ENCODE measurements at regions not wholly inside any gene's neighbourhood (a gene's known extent, or its start where the extent isn't known, plus 50 kb on each side); places are given as distances from the start of the nearest gene placed in this dataset.

DNA sequence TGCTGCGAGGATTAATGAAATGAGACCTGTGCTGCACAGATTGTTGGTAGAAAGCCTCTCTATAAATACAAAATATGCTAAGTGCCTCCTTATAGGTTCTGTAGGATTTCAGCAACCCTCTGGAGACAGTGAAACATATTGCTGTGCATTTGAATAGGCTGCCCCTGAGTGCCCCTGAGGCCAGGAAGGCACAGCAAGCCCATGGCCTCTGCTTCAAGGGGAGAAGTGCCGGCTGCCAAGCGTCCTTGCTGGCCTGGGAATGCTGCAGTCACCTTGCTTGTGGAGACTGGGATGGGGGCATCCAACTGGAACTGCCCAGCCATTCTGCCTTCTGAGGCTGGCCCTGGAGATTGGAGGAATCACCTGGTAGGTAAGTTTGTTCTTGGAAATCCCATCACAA lies 397.2 kb upstream of the SMIM21 start:
- Mint-ChIP-seq H3K27ac (ENCODE audit: unreplicated experiment) (no peak overlapping the region), H3K27me3 (ENCODE audit: unreplicated experiment) (no peaks in the 10 kb centered on the region), H3K4me3 (ENCODE audit: unreplicated experiment) (no peak overlapping the region), H3K4me1 (ENCODE audit: unreplicated experiment) (no peaks in the 10 kb centered on the region), H3K9me3 (ENCODE audit: unreplicated experiment) (no peaks in the 10 kb centered on the region), H3K36me3 (ENCODE audit: low read depth, unreplicated experiment) (no peaks in the 10 kb centered on the region)
- no peak for DNase-seq (ENCODE audit: low spot score)
- TF ChIP-seq, protein P1, sequence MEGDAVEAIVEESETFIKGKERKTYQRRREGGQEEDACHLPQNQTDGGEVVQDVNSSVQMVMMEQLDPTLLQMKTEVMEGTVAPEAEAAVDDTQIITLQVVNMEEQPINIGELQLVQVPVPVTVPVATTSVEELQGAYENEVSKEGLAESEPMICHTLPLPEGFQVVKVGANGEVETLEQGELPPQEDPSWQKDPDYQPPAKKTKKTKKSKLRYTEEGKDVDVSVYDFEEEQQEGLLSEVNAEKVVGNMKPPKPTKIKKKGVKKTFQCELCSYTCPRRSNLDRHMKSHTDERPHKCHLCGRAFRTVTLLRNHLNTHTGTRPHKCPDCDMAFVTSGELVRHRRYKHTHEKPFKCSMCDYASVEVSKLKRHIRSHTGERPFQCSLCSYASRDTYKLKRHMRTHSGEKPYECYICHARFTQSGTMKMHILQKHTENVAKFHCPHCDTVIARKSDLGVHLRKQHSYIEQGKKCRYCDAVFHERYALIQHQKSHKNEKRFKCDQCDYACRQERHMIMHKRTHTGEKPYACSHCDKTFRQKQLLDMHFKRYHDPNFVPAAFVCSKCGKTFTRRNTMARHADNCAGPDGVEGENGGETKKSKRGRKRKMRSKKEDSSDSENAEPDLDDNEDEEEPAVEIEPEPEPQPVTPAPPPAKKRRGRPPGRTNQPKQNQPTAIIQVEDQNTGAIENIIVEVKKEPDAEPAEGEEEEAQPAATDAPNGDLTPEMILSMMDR (IDR thresholded peaks at IDR 0.05; ENCODE audit: unreplicated experiment): no peak

DNA sequence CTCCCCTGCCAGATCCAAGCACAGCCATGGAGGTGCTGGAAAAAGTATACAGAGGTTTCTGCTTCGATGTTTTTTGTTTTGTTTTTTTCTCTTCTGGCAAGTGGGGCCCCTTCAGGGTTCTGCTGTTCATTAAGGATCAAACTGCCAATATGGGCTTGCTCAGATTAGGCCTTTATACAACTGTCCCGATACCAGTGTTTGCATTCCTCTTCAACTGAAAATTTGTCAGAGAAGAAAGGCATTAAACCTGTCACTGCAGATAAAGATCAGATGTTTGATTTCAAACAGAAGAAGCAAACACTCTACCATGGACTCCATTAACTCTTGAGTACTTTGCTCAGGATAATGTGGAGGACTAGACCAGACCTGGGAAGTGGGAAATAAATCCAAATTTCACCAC lies 396.0 kb upstream of the SMIM21 start:
- Mint-ChIP-seq H3K27ac (ENCODE audit: unreplicated experiment) (no peak overlapping the region), H3K4me1 (ENCODE audit: unreplicated experiment) (no peaks in the 10 kb centered on the region), H3K9me3 (ENCODE audit: unreplicated experiment) (no peaks in the 10 kb centered on the region), H3K27me3 (ENCODE audit: unreplicated experiment) (no peaks in the 10 kb centered on the region), H3K36me3 (ENCODE audit: low read depth, unreplicated experiment) (no peaks in the 10 kb centered on the region), H3K4me3 (ENCODE audit: unreplicated experiment) (no peak overlapping the region)
- TF ChIP-seq, protein P1 (IDR thresholded peaks at IDR 0.05; ENCODE audit: unreplicated experiment): no peak
- no peak for DNase-seq (ENCODE audit: low spot score)

DNA sequence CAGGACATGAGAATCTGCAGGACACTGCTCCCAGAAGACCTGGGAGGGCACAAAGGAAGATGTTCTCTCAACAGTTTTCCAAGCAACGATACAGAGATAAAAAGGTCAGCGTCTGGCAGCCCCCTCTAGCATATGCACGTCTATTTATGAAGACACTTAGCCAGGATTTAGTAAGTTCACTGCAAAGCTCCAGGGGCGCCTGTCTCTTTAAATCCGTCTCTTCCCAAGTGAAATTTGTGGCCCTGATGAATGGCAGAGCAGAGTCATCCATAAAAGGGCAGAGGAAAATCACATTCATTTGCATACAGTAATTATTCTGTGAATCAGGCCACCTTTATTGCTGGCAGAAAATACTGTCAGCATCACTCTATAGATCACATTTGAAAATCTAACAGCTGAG lies 390.9 kb upstream of the SMIM21 start:
- Mint-ChIP-seq H3K9me3 (ENCODE audit: unreplicated experiment) (no peaks in the 10 kb centered on the region), H3K27me3 (ENCODE audit: unreplicated experiment) (peaks cover 2% of the 10 kb centered on the region), H3K27ac (ENCODE audit: unreplicated experiment) (no peak overlapping the region), H3K4me1 (ENCODE audit: unreplicated experiment) (no peaks in the 10 kb centered on the region), H3K4me3 (ENCODE audit: unreplicated experiment) (no peak overlapping the region), H3K36me3 (ENCODE audit: low read depth, unreplicated experiment) (no peaks in the 10 kb centered on the region)
- no peak for DNase-seq (ENCODE audit: low spot score)
- TF ChIP-seq, protein P1 (IDR thresholded peaks at IDR 0.05; ENCODE audit: unreplicated experiment): no peak

DNA sequence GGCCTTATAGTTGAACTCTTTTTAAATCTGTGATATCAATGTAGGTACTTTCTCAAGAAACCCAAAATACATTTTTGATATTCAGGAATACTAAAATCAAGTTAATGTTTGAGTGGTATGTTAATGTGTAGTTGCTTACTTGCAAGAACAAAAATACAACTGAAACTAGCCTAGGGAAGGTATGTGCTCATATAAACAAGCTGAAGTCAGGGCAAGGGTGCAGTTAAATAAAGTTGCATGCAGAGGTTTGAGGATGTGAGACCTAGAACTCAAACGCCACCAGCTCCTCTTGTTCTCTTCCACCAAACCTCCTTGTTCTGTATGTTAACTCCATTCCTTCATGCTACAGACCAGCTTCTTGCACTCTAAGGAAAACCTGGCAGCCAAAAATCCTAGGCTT lies 388.3 kb upstream of the SMIM21 start:
- Mint-ChIP-seq H3K4me1 (ENCODE audit: unreplicated experiment) (no peaks in the 10 kb centered on the region), H3K27me3 (ENCODE audit: unreplicated experiment) (peaks cover 2% of the 10 kb centered on the region), H3K9me3 (ENCODE audit: unreplicated experiment) (no peaks in the 10 kb centered on the region), H3K4me3 (ENCODE audit: unreplicated experiment) (no peak overlapping the region), H3K27ac (ENCODE audit: unreplicated experiment) (no peak overlapping the region), H3K36me3 (ENCODE audit: low read depth, unreplicated experiment) (no peaks in the 10 kb centered on the region)
- TF ChIP-seq, protein P1 (IDR thresholded peaks at IDR 0.05; ENCODE audit: unreplicated experiment): no peak
- no peak for DNase-seq (ENCODE audit: low spot score)

DNA sequence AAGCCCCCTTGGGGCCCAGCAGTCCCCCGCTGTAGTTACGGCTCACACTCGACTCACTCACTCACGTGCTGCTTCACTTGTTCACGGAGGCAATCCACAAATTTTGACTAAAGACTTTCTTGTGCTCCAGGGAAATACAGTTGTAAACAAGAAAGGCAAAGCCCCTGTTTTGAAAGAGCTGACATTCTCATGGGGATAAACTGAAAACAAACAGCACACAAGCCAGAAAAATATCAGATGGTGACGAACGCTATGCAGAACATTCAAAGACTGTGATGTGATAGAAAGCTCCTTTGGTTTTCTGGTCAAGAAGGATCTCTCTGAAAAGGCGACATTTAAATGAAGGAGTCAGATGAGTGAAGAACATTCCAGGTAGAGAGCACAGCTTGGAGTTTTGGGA lies 385.3 kb upstream of the SMIM21 start:
- no peaks in the 10 kb centered on the region for H3K4me1 Mint-ChIP-seq (ENCODE audit: unreplicated experiment)
- no peaks in the 10 kb centered on the region for H3K27me3 Mint-ChIP-seq (ENCODE audit: unreplicated experiment)
- TF ChIP-seq, protein P1 (IDR thresholded peaks at IDR 0.05; ENCODE audit: unreplicated experiment): no peak
- no peak overlapping the region for H3K4me3 Mint-ChIP-seq (ENCODE audit: unreplicated experiment)
- DNase-seq (ENCODE audit: low spot score): no peak
- H3K9me3 Mint-ChIP-seq (ENCODE audit: unreplicated experiment): no peaks in the 10 kb centered on the region
- H3K27ac Mint-ChIP-seq (ENCODE audit: unreplicated experiment): no peak overlapping the region
- H3K36me3 Mint-ChIP-seq (ENCODE audit: low read depth, unreplicated experiment): no peaks in the 10 kb centered on the region

Measured in endothelial cell (in vitro differentiated cells).